ENCODE measurements at regions not wholly inside any gene's neighbourhood (a gene's known extent, or its start where the extent isn't known, plus 50 kb on each side); places are given as distances from the start of the nearest gene placed in this dataset.

GRCh38 chr2:212945526-212945925 lies 205.9 kb downstream of the IKZF2 start:
- no peak for DNase-seq

DNA sequence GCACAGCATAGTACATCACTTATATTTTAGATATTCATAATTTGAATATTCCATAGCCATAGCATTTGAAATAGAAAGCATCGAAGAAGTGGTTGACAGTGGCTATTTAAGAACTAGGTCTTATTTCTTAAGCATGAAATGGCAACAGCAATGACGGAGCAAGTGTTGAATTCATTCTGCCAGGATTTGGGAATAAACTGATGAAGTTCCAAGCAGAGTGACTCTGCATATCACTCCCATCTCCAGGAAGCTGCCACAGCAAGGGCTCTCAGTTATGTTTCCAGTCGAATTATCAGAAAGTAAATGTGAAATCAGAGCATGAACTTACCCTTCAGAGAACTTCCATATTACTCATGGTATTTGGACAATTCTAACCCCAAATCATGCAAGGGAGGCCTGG lies 208.1 kb downstream of the IKZF2 start:
- DNase-seq, result no peak

GRCh38 chr2:212941361-212941760 lies 210.1 kb downstream of the IKZF2 start:
- no peak for DNase-seq

DNA sequence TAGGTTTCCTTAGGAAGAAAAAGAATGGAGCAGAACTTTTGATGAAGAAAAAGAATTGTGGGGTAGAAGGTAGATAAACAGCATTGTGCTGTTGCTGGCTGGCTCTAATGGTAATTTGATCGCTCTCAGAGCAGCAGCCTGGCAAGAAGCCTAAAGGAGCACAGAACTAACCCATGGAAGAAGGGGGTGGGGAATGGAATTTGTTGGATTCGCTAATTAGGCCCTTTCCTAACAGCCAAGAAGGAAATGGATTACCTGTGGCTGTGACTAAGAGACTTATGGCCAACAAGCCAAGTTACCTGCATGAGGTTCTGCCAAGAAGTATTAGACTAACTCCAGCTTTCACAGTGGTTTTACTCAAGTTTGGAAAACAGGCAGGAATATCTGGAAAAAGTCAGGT lies 210.6 kb downstream of the IKZF2 start:
- no peak for DNase-seq

- DNase-seq, result no peak
Observed at GRCh38 chr2:212939777-212940531, 211.5 kb downstream of the IKZF2 start.

DNA sequence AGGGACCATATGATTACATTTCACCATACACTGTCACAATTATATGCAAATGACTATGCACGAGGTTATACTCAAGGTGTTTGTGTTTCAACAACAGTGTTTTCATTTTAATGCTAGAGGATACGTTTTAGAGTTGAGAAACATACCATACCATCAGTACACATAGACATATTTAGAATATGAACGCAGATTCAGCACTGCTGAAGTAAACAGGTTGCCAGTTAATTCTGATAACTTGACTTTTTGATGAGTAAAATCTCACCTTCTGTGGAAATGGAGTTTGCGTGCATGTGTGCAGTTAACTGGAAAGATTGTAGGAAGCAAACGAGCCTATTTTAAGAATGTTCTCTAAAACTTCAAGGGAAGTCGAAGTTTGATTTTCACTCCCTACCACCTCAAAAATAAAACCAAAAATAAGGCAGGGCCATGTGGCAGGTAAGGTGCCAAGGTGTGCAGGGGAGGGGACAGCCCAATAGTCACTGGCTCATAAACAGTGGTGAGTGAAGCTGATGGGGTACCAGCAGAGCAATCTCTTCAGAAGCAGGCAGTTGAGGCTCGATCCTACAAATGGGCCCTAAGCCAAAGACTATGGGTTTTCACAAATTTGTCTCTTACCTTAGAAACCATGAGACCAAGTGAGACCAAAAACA lies 213.1 kb downstream of the IKZF2 start:
- DNase-seq, result no peak

GRCh38 chr2:212936572-212936971 lies 214.8 kb downstream of the IKZF2 start:
- no peak for DNase-seq

DNA sequence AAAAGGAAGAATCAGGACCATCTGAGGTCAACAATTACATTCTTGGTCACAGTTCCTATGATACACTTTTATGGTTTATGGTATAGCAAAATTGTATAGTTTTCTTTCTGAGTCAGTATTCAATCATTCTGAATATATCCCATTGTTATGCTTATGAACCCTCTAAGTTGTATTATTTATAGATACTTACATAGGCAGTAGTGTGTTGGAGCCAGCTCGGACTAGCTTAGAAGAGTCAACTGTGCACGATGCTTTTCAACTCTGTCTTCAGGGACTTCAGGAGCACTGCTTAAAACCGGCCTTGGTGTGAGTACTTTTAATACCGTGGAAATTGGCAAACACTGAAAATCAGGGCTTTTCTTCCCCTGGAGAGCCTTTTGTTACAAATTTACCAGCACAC lies 215.7 kb downstream of the IKZF2 start:
- no peak for DNase-seq

- no peak for DNase-seq
Observed at GRCh38 chr2:212931271-212931670, 220.1 kb downstream of the IKZF2 start.

DNA sequence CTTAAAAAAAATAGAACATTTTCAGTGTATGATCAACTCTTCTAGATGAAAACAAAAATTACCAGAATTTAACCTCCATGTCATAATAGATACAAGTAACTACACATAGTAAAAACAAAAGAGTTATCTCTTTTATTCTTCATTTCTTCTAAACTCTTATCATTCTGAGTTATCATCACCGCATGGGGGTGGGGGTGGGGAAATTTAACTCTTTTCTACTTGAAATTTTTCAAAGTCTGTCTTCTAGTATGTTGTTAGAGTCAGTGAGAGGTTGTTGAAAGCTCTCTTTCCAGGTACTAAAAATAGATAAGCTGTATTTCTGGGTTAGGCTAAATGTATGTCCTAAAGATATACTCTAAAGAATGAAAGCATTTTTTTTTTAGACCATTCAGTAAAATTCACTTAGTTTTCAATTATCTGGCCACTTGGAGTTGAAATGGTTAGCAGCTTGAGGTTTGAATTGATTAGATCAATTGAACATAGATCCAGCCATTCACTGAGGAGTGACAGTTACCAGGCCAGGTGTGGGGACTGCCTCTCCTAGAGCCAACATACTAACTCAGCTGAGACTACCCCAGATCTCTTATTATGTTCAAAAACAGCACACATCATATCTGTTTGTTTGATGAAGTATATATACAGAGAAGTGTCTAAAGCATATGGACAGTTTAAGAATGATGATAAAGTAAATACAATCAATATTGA lies 220.7 kb downstream of the IKZF2 start:
- DNase-seq, result no peak

DNA sequence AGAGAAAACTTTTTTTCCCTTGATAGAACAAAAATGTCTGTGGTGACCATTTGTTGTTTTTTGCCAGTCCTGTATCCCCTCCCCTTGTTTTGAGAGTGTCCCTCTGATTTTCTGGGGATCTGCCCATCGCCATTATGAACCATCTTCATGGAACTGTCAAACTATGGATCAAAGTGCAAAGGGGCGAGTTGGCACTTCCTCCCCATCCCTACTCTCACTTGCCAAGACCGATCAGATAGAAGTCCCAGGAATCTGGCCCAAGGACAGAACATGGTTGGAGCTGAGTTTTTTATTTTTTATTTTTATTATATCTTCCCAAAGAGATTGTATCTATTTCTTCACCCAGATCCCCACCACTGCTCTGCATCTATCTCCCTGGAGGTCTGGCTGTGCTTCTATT lies 221.4 kb downstream of the IKZF2 start:
- DNase-seq, result no peak

GRCh38 chr2:212929116-212929515 lies 222.3 kb downstream of the IKZF2 start:
- no peak for DNase-seq

DNA sequence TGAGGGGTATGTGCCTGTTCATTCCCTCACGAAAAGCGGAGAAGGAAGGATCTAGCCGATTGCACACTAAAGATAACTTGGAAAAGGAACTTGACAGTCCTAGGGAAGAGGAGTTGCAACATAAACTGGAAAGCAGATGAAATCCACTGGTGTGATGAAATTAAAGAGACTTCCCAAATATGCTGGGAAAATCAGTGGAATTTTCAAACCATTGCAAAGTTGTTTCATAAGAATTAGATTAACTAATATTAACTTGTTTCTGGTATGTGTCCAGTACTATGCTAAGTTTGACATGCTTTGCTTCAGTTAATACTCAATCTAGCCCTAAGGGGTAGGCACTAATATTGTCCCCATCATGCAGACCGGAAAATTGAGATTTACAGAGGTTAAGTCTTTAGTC lies 222.7 kb downstream of the IKZF2 start:
- no peak for DNase-seq

GRCh38 chr2:212926940-212927339 lies 224.5 kb downstream of the IKZF2 start:
- no peak for DNase-seq

GRCh38 chr2:212923393-212923792 lies 228.0 kb downstream of the IKZF2 start:
- no peak for DNase-seq

DNA sequence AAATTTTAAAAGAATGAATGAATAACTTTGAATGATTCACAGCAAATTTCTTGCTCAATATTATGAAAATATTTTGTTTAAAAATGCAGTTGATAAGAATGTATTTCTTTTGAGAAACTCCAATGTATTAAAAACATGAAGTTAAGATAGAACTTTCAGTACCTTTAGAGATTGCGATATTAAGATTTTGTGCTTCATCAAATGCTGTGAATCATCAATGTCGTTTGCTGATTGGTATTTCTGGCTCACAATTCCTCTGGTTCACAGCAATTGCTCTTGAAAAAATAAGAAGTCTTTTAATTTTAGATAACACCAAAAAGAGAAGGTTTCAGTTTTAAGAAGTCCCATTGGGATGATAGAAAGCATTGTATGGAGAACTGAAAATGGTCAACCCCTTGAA lies 228.7 kb downstream of the IKZF2 start:
- DNase-seq, result no peak

DNA sequence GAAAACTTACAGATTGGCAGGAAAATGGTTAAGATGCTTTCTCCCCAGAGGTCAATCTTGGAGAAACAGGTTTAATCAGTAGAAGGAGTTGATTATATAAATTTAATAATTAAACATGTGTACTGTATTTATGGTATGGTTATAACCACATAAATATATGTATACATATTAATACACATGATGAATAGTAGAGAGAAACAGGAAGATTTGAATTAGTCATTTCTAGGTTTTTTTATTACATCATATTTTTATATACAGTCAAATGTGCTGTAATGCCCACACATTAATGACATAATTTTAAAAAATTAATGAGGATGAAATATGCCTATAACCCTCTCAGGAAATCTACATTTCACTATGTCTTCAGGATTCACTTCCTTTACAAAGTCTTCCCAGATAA lies 229.7 kb downstream of the IKZF2 start:
- no peak for DNase-seq

- DNase-seq, result no peak
Observed at GRCh38 chr2:212921061-212921460, 230.4 kb downstream of the IKZF2 start.

GRCh38 chr2:212919238-212919637 lies 232.2 kb downstream of the IKZF2 start:
- DNase-seq, result no peak

GRCh38 chr2:212918336-212918735 lies 233.1 kb downstream of the IKZF2 start:
- no peak for DNase-seq

GRCh38 chr2:212915121-212915782 lies 236.2 kb downstream of the IKZF2 start:
- no peak for DNase-seq

DNA sequence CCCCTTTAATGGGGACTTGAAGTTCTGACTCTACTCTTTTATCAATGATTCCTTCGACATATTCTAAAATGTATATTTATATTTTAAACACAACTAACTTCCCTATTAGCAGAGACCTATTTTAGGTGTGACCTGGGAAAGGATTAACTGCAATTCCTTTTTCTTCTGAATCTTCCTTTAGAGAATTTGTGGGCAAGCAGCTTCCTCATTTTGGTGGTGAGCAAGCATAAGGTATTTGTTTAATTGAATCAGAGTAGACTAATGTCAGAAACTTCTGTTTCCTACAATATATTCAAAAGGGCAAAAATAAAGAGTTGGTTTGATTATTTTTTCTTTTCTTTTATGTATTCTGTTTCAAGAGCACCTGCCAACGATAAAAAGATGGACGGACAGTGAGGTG lies 237.0 kb downstream of the IKZF2 start:
- DNase-seq, result no peak

GRCh38 chr2:212913640-212914306 lies 237.6 kb downstream of the IKZF2 start:
- DNase-seq, result no peak
